ENCODE measurements at regions not wholly inside any gene's neighbourhood (a gene's known extent, or its start where the extent isn't known, plus 50 kb on each side); places are given as distances from the start of the nearest gene placed in this dataset.

DNA sequence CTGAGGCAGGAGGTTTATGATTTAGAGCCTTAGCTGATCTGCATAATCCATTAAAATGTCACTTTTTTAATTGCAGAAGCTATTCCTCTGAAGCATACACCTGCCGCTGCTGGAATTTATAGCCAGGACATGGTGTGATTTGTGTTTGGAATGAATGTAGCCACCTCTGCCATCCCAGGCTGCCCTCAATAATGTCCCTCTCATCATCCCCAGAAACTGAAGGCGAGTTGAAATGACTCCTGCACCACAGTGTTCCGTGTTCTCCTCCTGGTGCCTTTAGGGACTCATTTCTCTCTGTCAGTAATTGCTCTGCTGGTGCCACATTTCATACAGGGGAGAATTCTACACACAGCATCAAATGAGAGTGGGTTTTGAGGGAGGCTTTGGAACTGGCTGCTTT lies 191.0 kb downstream of the C11orf91 start:
- DNase-seq (ENCODE audit: low spot score) (no peak), ATAC-seq (ENCODE audit: insufficient number of reproducible peaks, low FRiP score, low read depth) (no peak)
- TF ChIP-seq CTCF (IDR thresholded peaks at IDR 0.05) = no peak

DNA sequence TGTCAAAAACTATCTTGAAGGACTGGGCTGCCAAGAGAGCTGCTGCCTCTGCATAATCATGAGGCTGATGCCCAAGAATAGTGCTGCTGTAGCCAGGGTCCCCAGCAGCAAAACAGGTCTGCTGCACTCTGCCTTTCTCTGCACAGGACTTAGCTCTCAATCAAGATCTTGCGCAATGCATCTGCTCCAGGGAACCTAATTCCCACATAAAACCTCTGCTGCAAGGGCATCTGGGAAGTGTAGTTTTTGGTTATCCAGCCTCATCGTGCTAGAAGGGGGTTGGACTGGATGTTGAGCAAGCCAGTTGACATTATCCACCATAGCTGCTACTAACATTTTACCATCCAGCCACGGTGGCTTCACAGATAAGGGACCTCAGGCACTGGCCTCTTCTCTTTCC lies 192.7 kb downstream of the C11orf91 start:
- Histone ChIP-seq H3K9me3 (no peaks in the 10 kb centered on the region), H3K27ac (no peak overlapping the region), H3K4me3 (no peak overlapping the region), H3K27me3 (replicated peaks; ENCODE audit: insufficient read depth) (no peaks in the 10 kb centered on the region), H3K36me3 (no peaks in the 10 kb centered on the region), H3K4me1 (ENCODE audit: control insufficient read depth in 1 of 2, low read depth in 2 of 2) (no peaks in the 10 kb centered on the region)
- DNase-seq (ENCODE audit: low spot score) (no peak), ATAC-seq (ENCODE audit: insufficient number of reproducible peaks, low FRiP score, low read depth) (no peak)
- TF ChIP-seq CTCF (IDR thresholded peaks at IDR 0.05) = no peak

More for the DNA sequence above, 191.0 kb downstream of the C11orf91 start:
- no peaks in the 10 kb centered on the region for H3K9me3 ChIP-seq
- no peaks in the 10 kb centered on the region for H3K4me1 ChIP-seq (ENCODE audit: control insufficient read depth in 1 of 2, low read depth in 2 of 2)
- H3K27ac ChIP-seq = no peak overlapping the region
- H3K4me3 ChIP-seq = no peak overlapping the region
- H3K36me3 ChIP-seq = no peaks in the 10 kb centered on the region
- H3K27me3 ChIP-seq (replicated peaks; ENCODE audit: insufficient read depth) = no peaks in the 10 kb centered on the region

DNA sequence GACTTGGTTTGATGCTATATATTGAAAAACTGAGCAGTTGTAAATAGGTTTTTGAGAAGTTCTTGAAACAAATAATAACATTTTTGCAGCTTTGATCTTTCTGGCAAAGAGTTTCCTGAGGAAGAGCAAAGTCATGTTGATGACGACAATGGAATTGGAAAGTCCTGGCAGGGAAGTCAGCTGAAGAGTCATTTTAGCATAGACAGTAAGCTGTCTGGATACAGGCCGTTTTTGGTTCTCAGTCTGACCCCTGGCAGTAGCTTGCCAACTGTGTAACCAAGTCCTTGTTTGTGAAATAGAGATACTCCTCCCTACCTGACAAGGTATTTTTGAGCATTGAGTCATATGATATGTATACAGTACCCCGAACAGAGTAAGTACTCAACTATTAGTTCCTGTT lies 193.3 kb downstream of the C11orf91 start:
- ATAC-seq (ENCODE audit: insufficient number of reproducible peaks, low FRiP score, low read depth) (no peak), DNase-seq (ENCODE audit: low spot score) (no peak)
- Histone ChIP-seq H3K4me3 (no peak overlapping the region), H3K27me3 (replicated peaks; ENCODE audit: insufficient read depth) (no peaks in the 10 kb centered on the region), H3K9me3 (no peaks in the 10 kb centered on the region), H3K27ac (no peak overlapping the region), H3K4me1 (ENCODE audit: control insufficient read depth in 1 of 2, low read depth in 2 of 2) (no peaks in the 10 kb centered on the region), H3K36me3 (no peaks in the 10 kb centered on the region)
- no peak for TF ChIP-seq CTCF (IDR thresholded peaks at IDR 0.05)

GRCh38 chr11:33505093-33505492 lies 195.5 kb downstream of the C11orf91 start:
- no peaks in the 10 kb centered on the region for H3K27me3 ChIP-seq (replicated peaks; ENCODE audit: insufficient read depth)
- TF ChIP-seq CTCF (IDR thresholded peaks at IDR 0.05) = no peak
- H3K9me3 ChIP-seq = no peaks in the 10 kb centered on the region
- H3K4me3 ChIP-seq = no peak overlapping the region
- ATAC-seq (ENCODE audit: insufficient number of reproducible peaks, low FRiP score, low read depth) = no peak
- no peaks in the 10 kb centered on the region for H3K4me1 ChIP-seq (ENCODE audit: control insufficient read depth in 1 of 2, low read depth in 2 of 2)
- no peaks in the 10 kb centered on the region for H3K36me3 ChIP-seq
- no peak for DNase-seq (ENCODE audit: low spot score)
- H3K27ac ChIP-seq = no peak overlapping the region

DNA sequence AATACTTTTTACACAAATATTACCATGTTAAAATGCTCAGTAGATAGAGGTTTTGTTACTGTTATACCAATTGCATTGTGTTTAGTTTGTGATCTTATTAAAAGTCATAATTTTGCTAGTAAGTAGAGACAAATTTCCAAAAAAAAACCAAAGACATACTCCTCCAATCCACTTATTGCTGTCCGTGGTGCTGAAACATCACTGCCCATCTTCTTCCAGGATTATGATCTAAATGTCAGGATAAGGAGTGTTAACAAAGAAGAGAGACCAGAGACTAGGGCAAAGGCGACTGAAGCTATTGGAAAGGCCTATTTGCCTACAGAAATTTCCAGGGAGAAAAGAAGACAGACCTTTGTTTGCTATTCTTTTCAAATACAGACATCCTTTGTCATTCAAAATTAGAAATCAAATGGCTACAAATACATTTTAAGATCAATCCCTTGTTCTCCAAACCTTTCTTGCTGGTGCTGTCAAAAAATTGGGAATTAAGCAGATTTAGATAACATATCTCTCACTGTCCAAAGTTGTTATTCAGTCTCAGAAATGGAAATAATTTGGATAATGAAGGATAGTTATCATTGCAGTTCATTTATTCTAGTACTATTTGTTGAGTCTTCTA lies 199.7 kb downstream of the C11orf91 start:
- H3K4me3 ChIP-seq = no peak overlapping the region
- no peaks in the 10 kb centered on the region for H3K36me3 ChIP-seq
- ATAC-seq (ENCODE audit: insufficient number of reproducible peaks, low FRiP score, low read depth) = no peak
- H3K27ac ChIP-seq = no peak overlapping the region
- H3K4me1 ChIP-seq (ENCODE audit: control insufficient read depth in 1 of 2, low read depth in 2 of 2) = no peaks in the 10 kb centered on the region
- no peak for TF ChIP-seq CTCF (IDR thresholded peaks at IDR 0.05)
- H3K27me3 ChIP-seq (replicated peaks; ENCODE audit: insufficient read depth) = no peaks in the 10 kb centered on the region
- DNase-seq (ENCODE audit: low spot score) = no peak
- no peaks in the 10 kb centered on the region for H3K9me3 ChIP-seq

All from thoracic aorta (tissue), 2 donors.